22Rv1 (cell line): ENCODE measurements at regions not wholly inside any gene's neighbourhood (a gene's known extent, or its start where the extent isn't known, plus 50 kb on each side); places are given as distances from the start of the nearest gene placed in this dataset.

Source experiments
- CTCF ChIP-seq: fragments of 450-650 bp; IDR thresholded peaks from 2 replicates; pipeline ENCODE4 v1.5.1; 2017; ENCODE audit warnings: mild to moderate bottlenecking
- ZFX ChIP-seq: fragments of 450-650 bp; IDR thresholded peaks from 2 replicates; pipeline ENCODE4 v1.6.1; 2017; ENCODE audit warnings: antibody characterized with exemption, borderline replicate concordance

DNA sequence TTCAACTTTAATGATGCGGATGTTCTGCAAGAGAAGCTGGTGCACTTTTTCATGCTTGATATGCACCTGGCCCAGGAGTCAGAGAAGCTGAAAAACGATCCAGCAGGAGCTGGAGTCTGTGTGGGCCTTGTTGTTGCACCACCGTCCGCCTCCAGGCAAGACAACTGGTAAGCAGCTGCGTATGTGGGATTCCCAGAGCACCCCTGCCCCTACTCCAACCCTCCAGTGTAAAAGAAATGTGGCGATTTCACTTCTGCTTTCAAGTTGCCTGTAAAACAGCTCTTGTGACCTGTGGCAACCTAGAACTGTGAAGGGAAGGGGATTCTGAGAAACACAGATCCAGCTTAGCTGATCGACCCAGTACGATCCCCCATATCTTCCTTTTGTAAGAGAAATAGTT lies 154.1 kb upstream of the PELI2 start:
- no peak for TF ChIP-seq CTCF
- TF ChIP-seq ZFX = no peak
